H9 (cell line): ENCODE measurements at regions not wholly inside any gene's neighbourhood (a gene's known extent, or its start where the extent isn't known, plus 50 kb on each side); places are given as distances from the start of the nearest gene placed in this dataset.

Source experiments
- DNase-seq: peaks from one replicate; pipeline ENCODE4 v3.0.0-alpha.2; 2017
- H2AFZ ChIP-seq: one replicate; pipeline ENCODE4 v1.6.1; 2013; ENCODE audit warnings: mild to moderate bottlenecking, low read length, control low read depth, moderate library complexity
- H2AK5ac ChIP-seq: 2 replicates; pipeline ENCODE4 v1.6.1; 2013; ENCODE audit warnings: low read length, control low read depth, mixed read lengths; ENCODE audit not compliant: insufficient read length
- H2BK120ac ChIP-seq: one replicate; pipeline ENCODE4 v1.6.1; 2013; ENCODE audit warnings: low read depth, mild to moderate bottlenecking, low read length, control low read depth, inconsistent platforms; ENCODE audit not compliant: poor library complexity, severe bottlenecking
- H2BK12ac ChIP-seq: 2 replicates; pipeline ENCODE4 v1.6.1; 2013; ENCODE audit warnings: low read length, control low read depth, mixed read lengths, low read depth; ENCODE audit not compliant: insufficient read length
- H2BK15ac ChIP-seq: 2 replicates; pipeline ENCODE4 v1.6.1; 2013; ENCODE audit warnings: low read depth, low read length, control low read depth
- H2BK20ac ChIP-seq: one replicate; pipeline ENCODE4 v1.6.1; 2013; ENCODE audit warnings: low read depth, mild to moderate bottlenecking, low read length, control low read depth, inconsistent platforms; ENCODE audit not compliant: poor library complexity, severe bottlenecking
- H2BK5ac ChIP-seq: 2 replicates; pipeline ENCODE4 v1.6.1; 2013; ENCODE audit warnings: low read length, control low read depth, mixed read lengths; ENCODE audit not compliant: insufficient read length
- H3K14ac ChIP-seq: 2 replicates; pipeline ENCODE4 v1.6.1; 2013; ENCODE audit warnings: low read length, control low read depth; ENCODE audit not compliant: insufficient read depth
- H3K18ac ChIP-seq: 2 replicates; pipeline ENCODE4 v1.6.1; 2013; ENCODE audit warnings: low read depth, mild to moderate bottlenecking, mixed read lengths, low read length, control low read depth; ENCODE audit not compliant: insufficient read length
- H3K23ac ChIP-seq: 2 replicates; pipeline ENCODE4 v1.6.1; 2013; ENCODE audit warnings: low read length, control low read depth, mixed read lengths, low read depth; ENCODE audit not compliant: insufficient read length
- H3K23me2 ChIP-seq: 2 replicates; pipeline ENCODE4 v1.6.1; 2013; ENCODE audit warnings: low read depth, mild to moderate bottlenecking, mixed read lengths, low read length, control low read depth; ENCODE audit not compliant: insufficient read length, poor library complexity, severe bottlenecking
- H3K27ac ChIP-seq: 2 replicates; pipeline ENCODE4 v1.5.1; 2013; ENCODE audit warnings: low read length, control low read depth, mixed read lengths, low read depth; ENCODE audit not compliant: insufficient read length
- H3K27me3 ChIP-seq: 2 replicates; pipeline ENCODE4 v1.6.1; 2013; ENCODE audit warnings: low read length, control low read depth, inconsistent platforms; ENCODE audit not compliant: insufficient read depth
- H3K4ac ChIP-seq: 2 replicates; pipeline ENCODE4 v1.6.1; 2013; ENCODE audit warnings: low read depth, mild to moderate bottlenecking, control low read depth, inconsistent platforms, low read length, moderate library complexity
- H3K4me1 ChIP-seq: 2 replicates; pipeline ENCODE4 v1.6.1; 2013; ENCODE audit warnings: low read length, control low read depth, inconsistent platforms; ENCODE audit not compliant: insufficient read depth
- H3K4me2 ChIP-seq: 2 replicates; pipeline ENCODE4 v1.6.1; 2013; ENCODE audit warnings: low read length, control low read depth, mixed read lengths; ENCODE audit not compliant: insufficient read length, insufficient read depth
- H3K56ac ChIP-seq: 2 replicates; pipeline ENCODE4 v1.6.1; 2013; ENCODE audit warnings: low read depth, mild to moderate bottlenecking, mixed read lengths, low read length, control low read depth; ENCODE audit not compliant: insufficient read length
- H3K79me1 ChIP-seq: 2 replicates; pipeline ENCODE4 v1.6.1; 2013; ENCODE audit warnings: low read depth, mild to moderate bottlenecking, moderate library complexity, low read length, control low read depth, inconsistent platforms; ENCODE audit not compliant: insufficient read depth, poor library complexity, severe bottlenecking
- H3K79me2 ChIP-seq: 2 replicates; pipeline ENCODE4 v1.6.1; 2013; ENCODE audit warnings: low read length, control low read depth, inconsistent platforms; ENCODE audit not compliant: insufficient read depth
- H3K9ac ChIP-seq: 2 replicates; pipeline ENCODE4 v1.6.1; 2013; ENCODE audit warnings: low read length, control low read depth, mixed read lengths; ENCODE audit not compliant: insufficient read length; ENCODE audit errors: extremely low read depth
- H3K9me3 ChIP-seq: one replicate; pipeline ENCODE4 v1.6.1; 2013; ENCODE audit warnings: low read depth, low read length, inconsistent platforms; ENCODE audit not compliant: control insufficient read depth
- H3T11ph ChIP-seq: one replicate; pipeline ENCODE4 v1.6.1; 2013; ENCODE audit warnings: mild to moderate bottlenecking, low read length, control low read depth, inconsistent platforms
- H4K20me1 ChIP-seq: one replicate; pipeline ENCODE4 v1.6.1; 2013; ENCODE audit not compliant: control insufficient read depth, insufficient read length, insufficient read depth
- H4K5ac ChIP-seq: 2 replicates; pipeline ENCODE4 v1.6.1; 2013; ENCODE audit warnings: low read depth, mild to moderate bottlenecking, mixed read lengths, low read length, control low read depth; ENCODE audit not compliant: insufficient read length
- H4K8ac ChIP-seq: replicated peaks from 2 replicates; pipeline ENCODE4 v1.6.1; 2013; ENCODE audit warnings: low read length, control low read depth, mixed read lengths, low read depth; ENCODE audit not compliant: insufficient read length
- H4K91ac ChIP-seq: 2 replicates; pipeline ENCODE4 v1.6.1; 2013; ENCODE audit warnings: low read depth, mild to moderate bottlenecking, moderate library complexity, mixed read lengths, low read length, control low read depth; ENCODE audit not compliant: insufficient read length
- H3K27ac Mint-ChIP-seq, 3 experiments: 2 replicates in 2 of 3; 3 replicates in 1 of 3; pipeline ENCODE4 v1.8.0; 2020 to 2021; ENCODE audit warnings: mixed read lengths in 3 of 3, mild to moderate bottlenecking in 1 of 3, moderate library complexity in 1 of 3
- H3K27me3 Mint-ChIP-seq: 2 replicates; pipeline ENCODE4 v1.8.0; 2021; ENCODE audit warnings: low read depth, mild to moderate bottlenecking, moderate library complexity, mixed read lengths
- H3K36me3 Mint-ChIP-seq, 3 experiments: 2 replicates in 2 of 3; 3 replicates in 1 of 3; pipeline ENCODE4 v1.8.0; 2020 to 2021; ENCODE audit warnings: low read depth in 3 of 3, mixed read lengths in 3 of 3; ENCODE audit not compliant: insufficient read depth in 1 of 3
- H3K4me1 Mint-ChIP-seq, 2 experiments: 2 replicates each; pipeline ENCODE4 v1.8.0; 2020; ENCODE audit warnings: mixed read lengths in 2 of 2
- H3K4me3 Mint-ChIP-seq, 2 experiments: 2 replicates in 1 of 2; 3 replicates in 1 of 2; pipeline ENCODE4 v1.8.0; 2020 to 2021; ENCODE audit warnings: mild to moderate bottlenecking in 2 of 2, mixed read lengths in 2 of 2, moderate library complexity in 1 of 2
- H3K9me3 Mint-ChIP-seq, 2 experiments: 2 replicates in 1 of 2; 3 replicates in 1 of 2; pipeline ENCODE4 v1.8.0; 2020; ENCODE audit warnings: mild to moderate bottlenecking in 2 of 2, mixed read lengths in 2 of 2, moderate library complexity in 1 of 2
- WGBS: extraction: QIAGEN DNeasy Blood & Tissue Kit; methylation state at CpG from one replicate; pipeline ENCODE4 v1.1.7; 2013; ENCODE audit warnings: missing lambda C conversion rate, low lambda C conversion rate, mixed read lengths; ENCODE audit not compliant: insufficient read length; ENCODE audit errors: extremely low coverage; 5-methylcytosine and 5-hydroxymethylcytosine counted together
- TF ChIP-seq, protein P1 (sequence below): fragments of 200-600 bp; sonication (generic); conservative IDR thresholded peaks from 3 replicates; pipeline ENCODE4 v1.8.0; 2021; ENCODE audit warnings: antibody characterized with exemption, mild to moderate bottlenecking

DNA sequence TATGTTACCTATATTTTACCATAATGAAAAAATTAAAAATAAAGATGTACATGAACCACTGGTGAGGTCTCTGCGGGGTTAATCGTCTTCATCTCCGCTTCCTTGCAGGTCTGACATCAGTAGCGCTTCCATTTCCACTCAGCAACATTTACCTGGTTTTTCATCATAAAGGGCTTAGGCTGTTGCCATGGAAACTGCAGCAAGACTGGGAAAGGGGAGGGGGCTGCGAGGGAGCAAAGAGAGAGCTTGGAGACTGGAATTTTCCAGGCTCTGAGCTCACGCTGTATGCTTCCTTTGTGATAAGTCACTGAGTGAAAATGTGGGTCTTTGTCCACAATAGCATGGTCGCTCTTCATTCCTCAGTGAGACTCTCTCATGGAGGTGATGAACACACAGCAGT, 136.6 kb upstream of the USP29 start:
- Mint-ChIP-seq H3K9me3 (peaks cover 92 to 97% of the 10 kb centered on the region in 2 experiments), H3K27ac (no peak overlapping the region), H3K4me3 (no peak overlapping the region), H3K4me1 (no peaks in the 10 kb centered on the region), H3K36me3 (peaks cover 17 to 38% (median 22%) of the 10 kb centered on the region in 3 experiments), H3K27me3 (peaks cover 2% of the 10 kb centered on the region)
- TF ChIP-seq, protein P1, sequence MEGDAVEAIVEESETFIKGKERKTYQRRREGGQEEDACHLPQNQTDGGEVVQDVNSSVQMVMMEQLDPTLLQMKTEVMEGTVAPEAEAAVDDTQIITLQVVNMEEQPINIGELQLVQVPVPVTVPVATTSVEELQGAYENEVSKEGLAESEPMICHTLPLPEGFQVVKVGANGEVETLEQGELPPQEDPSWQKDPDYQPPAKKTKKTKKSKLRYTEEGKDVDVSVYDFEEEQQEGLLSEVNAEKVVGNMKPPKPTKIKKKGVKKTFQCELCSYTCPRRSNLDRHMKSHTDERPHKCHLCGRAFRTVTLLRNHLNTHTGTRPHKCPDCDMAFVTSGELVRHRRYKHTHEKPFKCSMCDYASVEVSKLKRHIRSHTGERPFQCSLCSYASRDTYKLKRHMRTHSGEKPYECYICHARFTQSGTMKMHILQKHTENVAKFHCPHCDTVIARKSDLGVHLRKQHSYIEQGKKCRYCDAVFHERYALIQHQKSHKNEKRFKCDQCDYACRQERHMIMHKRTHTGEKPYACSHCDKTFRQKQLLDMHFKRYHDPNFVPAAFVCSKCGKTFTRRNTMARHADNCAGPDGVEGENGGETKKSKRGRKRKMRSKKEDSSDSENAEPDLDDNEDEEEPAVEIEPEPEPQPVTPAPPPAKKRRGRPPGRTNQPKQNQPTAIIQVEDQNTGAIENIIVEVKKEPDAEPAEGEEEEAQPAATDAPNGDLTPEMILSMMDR, result no peak
- no peaks in the 10 kb centered on the region for H3K27me3 ChIP-seq
- H2BK20ac ChIP-seq, result no peak overlapping the region
- no peak overlapping the region for H3K4me2 ChIP-seq
- no peak overlapping the region for H3K14ac ChIP-seq
- no peak overlapping the region for H2BK15ac ChIP-seq
- no peak overlapping the region for H3K4ac ChIP-seq
- H2AK5ac ChIP-seq, result no peak overlapping the region
- no peak overlapping the region for H3K27ac ChIP-seq
- H2BK5ac ChIP-seq, result no peak overlapping the region
- no peaks in the 10 kb centered on the region for H3K79me1 ChIP-seq
- no CpG with 5 or more reads among the region's 7 CpGs for WGBS
- H3K23ac ChIP-seq, result no peak overlapping the region
- no peaks in the 10 kb centered on the region for H3K23me2 ChIP-seq
- no peak overlapping the region for H2BK12ac ChIP-seq
- no peak overlapping the region for H3K56ac ChIP-seq
- H3K79me2 ChIP-seq, result no peaks in the 10 kb centered on the region
- H2AFZ ChIP-seq, result no peak overlapping the region
- no peaks in the 10 kb centered on the region for H3K4me1 ChIP-seq
- H4K91ac ChIP-seq, result no peak overlapping the region
- no peaks in the 10 kb centered on the region for H4K20me1 ChIP-seq
- no peak overlapping the region for H3T11ph ChIP-seq
- H4K5ac ChIP-seq, result no peak overlapping the region
- no peak overlapping the region for H4K8ac ChIP-seq
- no peak overlapping the region for H3K9ac ChIP-seq
- DNase-seq, result no peak
- no peak overlapping the region for H2BK120ac ChIP-seq
- no peak overlapping the region for H3K18ac ChIP-seq
- peaks cover 79% of the 10 kb centered on the region for H3K9me3 ChIP-seq
